Dedifferentiated amniotic fluid mesenchymal stem cell (primary cell): ENCODE measurements at regions not wholly inside any gene's neighbourhood (a gene's known extent, or its start where the extent isn't known, plus 50 kb on each side); places are given as distances from the start of the nearest gene placed in this dataset.

Source experiments
- DNase-seq: peaks from one replicate; pipeline ENCODE4 v3.0.0-alpha.2; 2016; ENCODE audit errors: extremely low spot score

- no peak for DNase-seq
Observed at GRCh38 chr13:82698383-82698782, 1183.9 kb downstream of the SLITRK1 start.

DNA sequence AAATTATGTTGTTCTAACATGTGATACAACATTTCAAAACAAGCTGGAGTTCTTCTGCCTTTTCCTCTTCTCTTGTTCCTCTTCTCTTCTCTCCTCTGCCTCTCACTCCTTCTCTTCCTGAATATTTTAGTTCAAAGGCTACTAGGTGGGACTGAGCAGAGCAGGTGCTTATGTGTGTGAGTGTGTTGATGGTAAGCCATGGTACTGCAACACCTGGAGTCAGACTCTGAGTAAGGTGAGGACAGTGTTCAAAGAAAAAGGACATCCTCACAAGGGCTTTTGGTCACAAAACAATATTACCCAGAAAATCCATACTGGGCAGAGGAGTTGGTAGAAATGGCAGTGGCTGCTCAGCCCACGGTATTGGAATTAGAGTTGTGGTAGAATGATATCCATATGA lies 1188.7 kb downstream of the SLITRK1 start:
- no peak for DNase-seq

DNA sequence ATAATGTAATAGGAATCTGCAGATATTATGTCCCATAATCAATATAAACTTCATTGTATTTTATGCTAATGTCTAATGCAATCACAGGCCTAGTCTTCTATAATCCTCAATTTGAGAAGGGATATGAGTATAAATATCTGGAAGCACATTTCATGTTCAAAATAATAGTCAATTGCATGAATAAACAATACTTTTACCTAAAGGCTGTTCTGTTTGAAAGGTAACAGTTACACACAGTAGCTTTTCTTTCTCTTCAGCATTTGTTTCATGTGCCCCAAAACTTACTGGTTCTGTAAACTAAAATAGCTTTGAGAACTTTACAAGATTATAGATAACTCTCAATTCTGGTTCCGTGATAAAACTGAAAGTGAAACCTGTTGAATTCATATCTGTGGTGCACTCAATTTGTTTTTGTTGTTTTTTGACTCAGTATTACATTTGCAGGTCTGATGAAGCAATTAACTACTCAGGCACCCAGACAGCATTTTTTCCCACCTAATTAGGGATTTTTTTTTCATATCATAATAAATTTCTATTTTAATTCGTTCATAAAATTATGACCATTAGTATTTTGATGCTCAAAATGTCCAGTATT lies 1193.8 kb downstream of the SLITRK1 start:
- DNase-seq, result no peak

DNA sequence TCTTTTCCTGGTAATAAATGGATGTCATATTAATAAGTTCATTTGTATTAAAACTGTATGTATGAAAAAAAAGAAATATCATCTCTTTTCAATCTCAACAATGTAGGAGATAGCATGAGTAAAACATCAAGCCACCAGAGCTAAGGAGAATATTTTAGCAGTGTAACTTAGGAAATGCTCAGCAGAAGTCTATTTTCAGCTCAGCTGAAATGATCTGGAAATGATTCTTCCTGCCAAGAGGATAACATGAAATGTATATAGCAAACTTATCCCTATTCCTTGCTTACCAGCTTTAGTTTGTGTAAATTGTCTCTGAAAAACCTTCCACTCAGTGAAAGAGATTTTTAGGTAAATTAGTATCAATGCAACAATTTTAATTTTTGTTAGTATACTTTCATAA lies 1194.4 kb downstream of the SLITRK1 start:
- no peak for DNase-seq

DNA sequence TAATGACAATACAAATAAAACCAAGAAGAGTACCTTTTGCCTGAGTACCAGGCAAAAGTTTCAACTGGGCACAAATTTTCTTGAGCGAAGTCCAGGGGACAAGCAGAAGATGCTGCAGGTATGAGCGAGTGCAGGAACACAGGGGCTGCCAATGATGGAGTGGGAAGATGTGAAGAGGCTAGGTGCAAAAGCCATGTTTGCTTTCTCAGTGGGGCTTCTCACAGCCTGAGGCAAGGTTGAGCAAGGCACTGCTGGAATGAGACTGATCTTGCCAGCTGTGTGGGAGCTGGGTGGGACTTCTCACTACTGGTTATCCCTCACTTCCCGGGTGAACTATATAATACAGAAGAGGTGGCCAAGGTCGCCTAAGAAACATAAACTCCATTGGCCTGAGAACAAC lies 1200.7 kb downstream of the SLITRK1 start:
- no peak for DNase-seq

- no peak for DNase-seq
Observed at GRCh38 chr13:82678052-82678451, 1204.2 kb downstream of the SLITRK1 start.

DNA sequence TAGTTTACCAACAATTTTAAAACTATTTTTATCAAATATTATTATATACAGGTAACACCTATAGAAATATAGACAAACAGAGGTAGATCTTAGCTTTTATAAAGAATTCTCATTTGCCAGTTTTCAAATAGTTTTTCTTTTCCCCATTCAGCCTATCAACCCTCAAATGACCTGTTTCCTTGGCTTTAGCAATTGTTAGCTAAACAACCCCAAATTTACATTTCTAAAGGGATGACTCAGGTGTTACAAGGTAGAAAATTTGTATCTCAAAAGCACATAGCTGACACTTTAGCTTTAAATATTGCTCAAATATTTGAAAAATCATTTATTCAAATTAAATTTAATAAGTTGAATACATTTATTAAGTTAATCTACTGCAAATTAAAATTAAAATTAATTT lies 1207.2 kb downstream of the SLITRK1 start:
- DNase-seq, result no peak

- DNase-seq, result no peak
Observed at GRCh38 chr13:82674546-82674945, 1207.7 kb downstream of the SLITRK1 start.

GRCh38 chr13:82672248-82672647 lies 1210.0 kb downstream of the SLITRK1 start:
- no peak for DNase-seq

DNA sequence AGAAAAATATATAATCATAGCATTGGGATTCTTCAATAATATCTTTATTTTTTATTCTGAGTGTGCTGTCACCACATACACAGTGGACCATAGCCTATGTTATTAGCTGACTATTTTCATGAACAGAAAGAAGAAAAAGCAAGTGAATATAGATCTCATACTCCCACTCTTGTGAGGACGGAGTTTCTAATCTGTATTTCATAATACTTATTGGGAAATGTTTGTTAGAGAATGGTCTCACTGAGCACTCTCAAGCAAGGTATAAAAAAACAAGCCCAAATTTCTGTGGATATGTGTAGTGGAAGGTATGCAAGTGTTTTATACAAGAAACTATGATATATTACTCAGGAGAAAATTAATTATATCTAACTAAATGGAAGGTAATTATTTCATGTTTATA lies 1218.1 kb downstream of the SLITRK1 start:
- no peak for DNase-seq

GRCh38 chr13:82661126-82661525 lies 1221.1 kb downstream of the SLITRK1 start:
- no peak for DNase-seq

DNA sequence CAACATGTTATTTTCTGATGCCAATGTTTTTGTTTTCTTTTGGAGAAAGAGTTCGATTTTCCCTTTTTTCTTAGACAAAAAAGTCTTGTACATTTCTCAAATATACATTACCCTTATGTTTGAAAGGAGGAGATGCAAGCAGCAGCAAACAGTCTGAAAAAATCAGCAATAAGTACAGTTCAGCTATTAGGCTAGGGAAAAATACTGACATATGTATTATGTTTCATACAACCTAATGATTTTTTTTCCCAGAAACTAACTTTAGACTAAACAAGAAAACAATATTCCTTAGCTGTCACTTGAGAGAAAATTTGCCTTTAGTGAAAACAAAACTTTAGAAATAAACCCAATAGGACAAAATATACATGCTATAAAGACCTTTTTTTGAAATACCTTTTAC lies 1223.5 kb downstream of the SLITRK1 start:
- no peak for DNase-seq

DNA sequence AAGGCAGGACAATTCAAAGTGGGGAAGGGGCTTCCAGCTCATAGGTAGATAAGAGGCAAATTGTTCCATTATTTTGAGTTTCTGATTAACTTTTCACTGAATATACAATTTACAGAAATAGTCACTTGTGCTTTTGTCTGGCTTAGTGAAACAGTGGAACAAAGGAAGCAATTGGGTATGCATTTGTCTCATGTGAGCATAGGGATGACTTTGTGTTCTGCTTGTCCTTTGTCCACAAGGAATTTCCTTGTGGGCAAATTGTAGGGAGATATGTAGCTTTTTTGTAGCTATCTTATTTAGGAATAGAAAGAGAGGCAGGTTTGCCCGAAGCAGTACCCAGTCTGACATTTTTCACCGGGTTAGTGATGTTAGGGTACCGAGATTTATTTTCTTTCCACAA lies 1224.8 kb downstream of the SLITRK1 start:
- no peak for DNase-seq

DNA sequence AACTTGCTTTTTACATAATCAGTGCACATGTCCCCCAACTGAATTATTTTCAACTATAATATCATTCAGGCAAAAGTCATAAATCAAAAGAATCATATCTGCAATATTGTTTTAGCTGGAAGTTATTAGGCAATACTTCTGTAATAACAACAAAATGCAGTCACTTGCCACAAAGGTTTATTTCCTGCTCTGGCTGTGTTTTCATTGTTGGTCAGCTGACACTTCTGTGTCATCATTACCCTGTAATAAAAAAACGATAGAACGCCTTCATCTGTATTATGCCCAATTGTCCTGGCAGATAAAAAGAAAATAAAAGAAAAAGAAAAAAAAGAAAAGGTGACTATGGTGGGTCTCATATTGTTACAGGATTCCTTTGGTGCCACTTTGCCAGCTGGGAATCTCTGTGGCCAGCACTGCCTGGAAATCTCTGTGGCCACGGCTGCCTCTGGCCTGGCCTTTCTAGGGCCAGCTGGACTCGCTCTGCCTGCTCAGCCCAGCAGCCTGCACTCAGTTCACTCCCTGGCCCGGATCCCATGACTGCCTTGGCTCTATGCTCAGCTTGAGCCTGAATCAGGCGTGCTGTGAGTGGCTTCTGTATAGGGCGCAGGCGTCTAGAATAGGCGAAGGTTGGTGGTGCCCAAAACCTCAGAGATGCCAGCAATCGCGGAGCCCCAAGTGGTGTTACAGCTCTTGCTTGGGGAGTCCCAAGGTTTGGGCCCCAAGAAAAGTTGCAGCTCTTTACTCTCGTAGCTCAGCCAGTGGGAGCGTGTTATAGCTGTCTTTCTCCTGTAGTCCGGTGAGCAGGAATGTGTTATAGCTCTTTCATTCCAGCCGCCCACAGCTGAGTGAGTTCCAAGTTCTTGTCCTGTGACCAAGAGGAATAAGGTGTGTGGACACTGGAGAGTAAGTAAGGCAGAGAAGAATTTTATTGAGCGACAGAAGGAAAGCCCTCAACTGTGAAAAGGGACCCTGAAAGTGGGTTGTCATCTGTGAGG lies 1227.1 kb downstream of the SLITRK1 start:
- DNase-seq, result peak; percentile 50

- no peak for DNase-seq
Observed at GRCh38 chr13:82654143-82654542, 1228.1 kb downstream of the SLITRK1 start.

- DNase-seq, result no peak
Observed at GRCh38 chr13:82647540-82647939, 1234.7 kb downstream of the SLITRK1 start.

- DNase-seq, result no peak
Observed at GRCh38 chr13:82636119-82636518, 1246.2 kb downstream of the SLITRK1 start.

DNA sequence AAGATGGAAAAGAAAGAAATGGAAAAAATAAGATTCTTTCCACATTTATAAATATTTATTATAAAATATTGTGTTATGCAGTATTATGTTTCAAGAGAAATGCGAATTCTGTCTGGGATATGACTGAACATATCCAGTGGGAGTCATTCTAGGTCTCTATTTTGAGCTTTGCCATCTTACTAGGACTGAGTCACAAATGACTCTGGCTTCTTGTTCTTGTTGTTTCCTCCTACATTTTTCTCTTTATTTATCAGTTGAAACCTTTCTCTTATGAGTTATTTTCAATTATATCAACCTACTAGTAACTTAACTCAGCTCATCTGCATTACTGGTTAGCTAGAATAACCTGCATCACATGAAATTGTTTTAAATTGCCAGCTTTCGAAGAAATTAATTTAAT lies 1247.3 kb downstream of the SLITRK1 start:
- DNase-seq, result peak; percentile 20

GRCh38 chr13:82627183-82627582 lies 1255.1 kb downstream of the SLITRK1 start:
- DNase-seq, result peak; percentile 70

- no peak for DNase-seq
Observed at GRCh38 chr13:82625717-82626116, 1256.6 kb downstream of the SLITRK1 start.

- DNase-seq, result no peak
Observed at GRCh38 chr13:82615043-82615442, 1267.2 kb downstream of the SLITRK1 start.

DNA sequence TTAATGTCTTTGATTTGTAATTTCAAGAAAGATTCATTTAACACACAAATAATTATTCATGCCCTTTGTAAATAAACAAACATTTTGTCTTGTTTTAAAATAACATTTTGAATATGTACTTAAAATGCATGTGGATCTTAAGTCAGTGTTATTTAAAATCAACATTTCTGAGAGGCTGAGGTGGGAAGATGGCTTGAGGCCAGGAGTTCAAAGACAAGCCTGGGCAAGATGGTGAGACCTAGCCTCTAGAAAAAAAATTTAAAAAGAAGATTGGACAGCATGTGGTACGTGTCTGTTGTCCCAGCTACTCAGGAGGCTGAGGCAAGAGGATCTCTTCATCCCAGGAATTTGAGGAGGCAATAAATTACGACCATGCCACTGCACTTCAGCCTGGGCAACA lies 1268.2 kb downstream of the SLITRK1 start:
- no peak for DNase-seq

DNA sequence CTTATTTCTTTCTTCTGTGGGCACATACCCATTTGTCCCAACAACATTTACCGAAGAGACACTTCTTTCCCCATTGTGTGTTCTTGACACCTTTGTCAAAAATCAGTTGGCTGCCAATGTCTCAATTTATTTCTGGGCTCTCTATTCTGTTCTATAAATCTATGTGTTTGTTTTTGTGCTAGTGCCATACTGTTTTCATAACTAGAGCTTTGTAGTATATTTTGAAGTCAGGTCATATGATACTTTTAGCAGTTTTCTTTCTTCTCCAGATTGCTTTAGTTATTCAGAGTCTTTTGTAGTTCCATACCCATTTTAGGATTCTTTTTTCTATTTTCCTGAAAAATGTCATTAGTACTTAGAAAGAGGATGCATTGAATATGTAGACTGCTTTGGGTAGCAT lies 1276.3 kb downstream of the SLITRK1 start:
- DNase-seq, result no peak
